Lower leg skin (tissue), 4 donors: ENCODE measurements at regions not wholly inside any gene's neighbourhood (a gene's known extent, or its start where the extent isn't known, plus 50 kb on each side); places are given as distances from the start of the nearest gene placed in this dataset.

ENCODE experiments used
- DNase-seq, 2 donors: peaks; one replicate each; pipeline ENCODE4 v3.0.0-alpha.2; 2019; ENCODE audit warnings: low spot score in 2 of 2
- H3K4me3 ChIP-seq: fragments of 200-600 bp; sonication (generic); 2 replicates; pipeline ENCODE4 v1.5.1; 2017; ENCODE audit warnings: mild to moderate bottlenecking, low read depth; ENCODE audit not compliant: poor library complexity, severe bottlenecking
- POLR2A ChIP-seq, 2 donors: fragments of 450-650 bp; IDR thresholded peaks; one replicate each; pipeline ENCODE4 v1.6.1; 2016 to 2017; ENCODE audit warnings: antibody characterized with exemption in 2 of 2, mild to moderate bottlenecking in 1 of 2, moderate library complexity in 1 of 2
- WGBS, 2 donors: methylation state at CpG; one replicate each; pipeline ENCODE4 v1.1.5; 2018; 5-methylcytosine and 5-hydroxymethylcytosine counted together
- intact Hi-C: fragments of 100-400 bp; cut with DNase I; formaldehyde crosslinking; loops from one replicate; pipeline ENCODE4 v1.15.0; 2023; ENCODE audit warnings: low total_unique reads
- TF ChIP-seq, protein P1 (sequence below), 3 donors: fragments of 450-650 bp; IDR thresholded peaks; one replicate each; pipeline ENCODE4 v1.5.1; 2016; ENCODE audit warnings: antibody characterized with exemption in 3 of 3, mild to moderate bottlenecking in 3 of 3, moderate library complexity in 2 of 3

- TF ChIP-seq, protein P1, sequence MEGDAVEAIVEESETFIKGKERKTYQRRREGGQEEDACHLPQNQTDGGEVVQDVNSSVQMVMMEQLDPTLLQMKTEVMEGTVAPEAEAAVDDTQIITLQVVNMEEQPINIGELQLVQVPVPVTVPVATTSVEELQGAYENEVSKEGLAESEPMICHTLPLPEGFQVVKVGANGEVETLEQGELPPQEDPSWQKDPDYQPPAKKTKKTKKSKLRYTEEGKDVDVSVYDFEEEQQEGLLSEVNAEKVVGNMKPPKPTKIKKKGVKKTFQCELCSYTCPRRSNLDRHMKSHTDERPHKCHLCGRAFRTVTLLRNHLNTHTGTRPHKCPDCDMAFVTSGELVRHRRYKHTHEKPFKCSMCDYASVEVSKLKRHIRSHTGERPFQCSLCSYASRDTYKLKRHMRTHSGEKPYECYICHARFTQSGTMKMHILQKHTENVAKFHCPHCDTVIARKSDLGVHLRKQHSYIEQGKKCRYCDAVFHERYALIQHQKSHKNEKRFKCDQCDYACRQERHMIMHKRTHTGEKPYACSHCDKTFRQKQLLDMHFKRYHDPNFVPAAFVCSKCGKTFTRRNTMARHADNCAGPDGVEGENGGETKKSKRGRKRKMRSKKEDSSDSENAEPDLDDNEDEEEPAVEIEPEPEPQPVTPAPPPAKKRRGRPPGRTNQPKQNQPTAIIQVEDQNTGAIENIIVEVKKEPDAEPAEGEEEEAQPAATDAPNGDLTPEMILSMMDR (IDR thresholded peaks at IDR 0.05), result no peak
- TF ChIP-seq POLR2A (IDR thresholded peaks at IDR 0.05), result no peak
- no peak for DNase-seq
- intact Hi-C loops, result no loop called here
- H3K4me3 ChIP-seq, result no peak overlapping the region
- 63% methylated on average over 3 of the region's 3 CpGs for WGBS, 2 donors
These were observed 518.6 kb upstream of the ZP4 start for GRCh38 chr1:238409191-238409850.

DNA sequence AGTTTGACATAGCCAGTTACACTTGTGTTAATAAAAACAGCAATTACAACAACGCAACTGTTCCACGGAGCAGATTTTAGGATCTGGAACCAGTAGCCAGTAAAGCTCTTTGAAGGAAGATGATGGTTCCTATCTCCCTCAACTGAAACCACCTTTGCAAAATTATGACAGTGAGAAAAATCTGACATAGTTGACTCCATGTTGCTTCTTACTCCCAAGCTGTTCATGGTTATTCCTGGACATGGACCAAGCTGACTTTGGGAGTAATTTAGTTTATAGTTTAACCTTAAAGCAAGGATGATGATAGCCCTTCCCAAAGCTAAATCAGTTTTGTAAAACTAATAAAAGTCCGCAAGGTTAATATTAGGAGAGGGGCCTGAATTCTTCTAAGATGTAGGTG is 518.0 kb upstream of the ZP4 start:
- 90 to 94% methylated on average over 3 of the region's 3 CpGs for WGBS, 2 donors
- no peak for DNase-seq
- no peak for TF ChIP-seq POLR2A (IDR thresholded peaks at IDR 0.05)
- TF ChIP-seq, protein P1 (IDR thresholded peaks at IDR 0.05), result no peak
- intact Hi-C loops, result no loop called here
- no peak overlapping the region for H3K4me3 ChIP-seq

DNA sequence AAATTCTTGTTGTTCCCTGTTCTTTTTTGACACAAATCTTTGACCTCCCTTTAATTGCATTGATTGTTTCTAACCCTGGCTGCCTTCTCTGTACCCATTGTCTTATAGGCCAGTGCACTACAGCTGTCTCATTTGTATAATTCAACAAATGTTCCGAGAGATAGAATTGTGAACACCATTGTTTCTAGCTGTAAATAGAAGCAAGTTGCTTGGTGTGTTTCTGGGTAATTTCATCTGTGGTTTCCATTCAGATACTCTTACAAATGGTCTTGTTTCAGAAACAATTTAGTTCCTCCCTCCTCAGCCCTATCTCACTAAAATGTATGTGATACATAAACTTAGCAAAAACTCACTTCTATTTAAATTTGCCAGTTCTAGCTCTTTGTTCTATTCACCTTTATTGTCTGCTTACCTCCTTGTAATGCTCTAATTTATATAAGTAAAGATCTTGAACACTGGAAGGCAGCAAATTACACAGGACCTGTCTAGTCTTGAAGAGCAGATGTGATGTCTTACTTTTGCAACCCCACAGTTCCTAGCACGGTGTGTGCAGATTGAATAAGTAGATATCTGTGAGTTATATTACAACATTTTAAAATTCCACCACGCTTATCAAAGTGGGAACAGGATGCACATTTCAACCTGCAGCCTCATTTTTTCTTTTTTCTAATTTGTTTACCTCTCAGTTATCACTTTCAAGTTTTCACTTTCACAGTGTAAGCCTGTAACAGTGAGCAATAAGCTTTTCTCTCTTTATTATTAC is 515.6 kb upstream of the ZP4 start:
- intact Hi-C loops, result no loop called here
- TF ChIP-seq, protein P1 (IDR thresholded peaks at IDR 0.05), result no peak
- no peak for TF ChIP-seq POLR2A (IDR thresholded peaks at IDR 0.05)
- no peak overlapping the region for H3K4me3 ChIP-seq
- DNase-seq, result no peak
- 49 to 58% methylated on average over 3 of the region's 3 CpGs for WGBS, 2 donors

DNA sequence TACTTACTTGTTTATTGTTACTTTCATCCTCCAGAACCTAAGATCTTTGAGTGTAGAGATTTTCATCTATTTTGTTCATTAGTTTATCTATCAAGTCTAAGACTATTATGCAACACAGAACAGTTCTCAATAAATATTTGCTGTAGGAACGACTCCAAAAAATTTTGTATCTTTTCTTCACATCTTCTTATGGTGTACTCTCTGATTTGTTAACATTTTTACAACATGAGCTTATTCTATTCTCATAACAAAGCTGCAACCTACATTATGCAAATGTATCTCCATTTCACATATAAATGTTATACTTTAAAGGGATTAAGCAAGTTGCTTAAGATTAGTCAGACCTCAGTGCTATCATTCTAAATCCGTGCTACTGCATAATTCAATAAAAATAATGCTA is 514.2 kb upstream of the ZP4 start:
- TF ChIP-seq, protein P1 (IDR thresholded peaks at IDR 0.05), result no peak
- WGBS, 2 donors, result 51 to 52% methylated on average over 2 of the region's 2 CpGs
- no peak overlapping the region for H3K4me3 ChIP-seq

GRCh38 chr1:238404481-238404880 is 513.8 kb upstream of the ZP4 start:
- TF ChIP-seq, protein P1 (IDR thresholded peaks at IDR 0.05), result no peak
- no peak for TF ChIP-seq POLR2A (IDR thresholded peaks at IDR 0.05)
- H3K4me3 ChIP-seq, result no peak overlapping the region
- no peak for DNase-seq
- intact Hi-C loops, result no loop called here
- WGBS, 2 donors, result 41 to 54% methylated on average over 1 of the region's 1 CpG

More for the DNA sequence above, 514.2 kb upstream of the ZP4 start:
- DNase-seq, result no peak
- intact Hi-C loops, result no loop called here
